SK-N-SH (cell line): ENCODE measurements at regions not wholly inside any gene's neighbourhood (a gene's known extent, or its start where the extent isn't known, plus 50 kb on each side); places are given as distances from the start of the nearest gene placed in this dataset.

Source experiments
- CTCF ChIA-PET: fragments of 300-600, 350-600 bp; formaldehyde crosslinking; extraction: SDS; loops from one replicate; lab custom pipeline; 2021; lab: Yijun Ruan, JAX
- POLR2A ChIA-PET: fragments of 350-600 bp; sonication (Branson Sonifier 250); formaldehyde crosslinking; extraction: SDS; loops from one replicate; lab custom pipeline; 2020; ENCODE audit warnings: antibody characterized with exemption, inconsistent platforms; lab: Yijun Ruan, JAX
- DNase-seq: peaks from one replicate; pipeline ENCODE4 v3.0.0; 2012
- H2AFZ ChIP-seq: fragments of 200-600 bp; sonication (generic); 2 replicates; pipeline ENCODE4 v1.8.1; 2016; ENCODE audit warnings: antibody characterized with exemption, mild to moderate bottlenecking, low read depth
- H3F3A ChIP-seq: fragments of 200-600 bp; sonication (generic); replicated peaks from 2 replicates; pipeline ENCODE3; 2016; ENCODE audit warnings: antibody characterized with exemption, mild to moderate bottlenecking; ENCODE audit not compliant: insufficient read depth
- H3K27ac ChIP-seq, 2 experiments: fragments of 200-500 bp in 1 of 2; fragments of 200-600 bp in 1 of 2; sonication (Bioruptor generic) in 1 of 2; sonication (generic), shearing (Covaris generic) in 1 of 2; 2 replicates each; pipeline versions ENCODE4 v1.5.1 to v1.6.1; 2014 to 2016; ENCODE audit warnings: low read depth in 2 of 2, inconsistent platforms in 1 of 2, low read length in 1 of 2, mild to moderate bottlenecking in 1 of 2, mixed read lengths in 1 of 2
- H3K27me3 ChIP-seq: fragments of 200-600 bp; sonication (generic), shearing (Covaris generic); 2 replicates; pipeline ENCODE4 v1.6.1; 2016; ENCODE audit warnings: mixed run types; ENCODE audit not compliant: insufficient read depth
- H3K36me3 ChIP-seq, 2 experiments: fragments of 200-500 bp in 1 of 2; fragments of 200-600 bp in 1 of 2; sonication (Bioruptor generic) in 1 of 2; sonication (generic) in 1 of 2; replicated peaks in 1 of 2; 2 replicates each; pipeline versions ENCODE3 to v1.5.1; 2014 to 2016; ENCODE audit warnings: low read length in 1 of 2, mild to moderate bottlenecking in 1 of 2; ENCODE audit not compliant: insufficient read depth in 2 of 2, control insufficient read depth in 1 of 2
- H3K4me1 ChIP-seq, 2 experiments: fragments of 200-500 bp in 1 of 2; fragments of 200-600 bp in 1 of 2; sonication (Bioruptor generic) in 1 of 2; sonication (generic), shearing (Covaris generic) in 1 of 2; 2 replicates each; pipeline versions ENCODE4 v1.5.1 to v1.6.1; 2014 to 2016; ENCODE audit warnings: low read depth in 1 of 2, low read length in 1 of 2, mixed run types in 1 of 2; ENCODE audit not compliant: insufficient read depth in 2 of 2, control insufficient read depth in 1 of 2
- H3K4me2 ChIP-seq: fragments of 200-600 bp; sonication (generic), shearing (Covaris generic); 2 replicates; pipeline ENCODE4 v1.6.1; 2017; ENCODE audit warnings: mixed run types
- H3K4me3 ChIP-seq, 2 experiments: fragments of 200-500 bp in 1 of 2; fragments of 200-600 bp in 1 of 2; sonication (Bioruptor generic) in 1 of 2; sonication (generic), shearing (Covaris generic) in 1 of 2; 2 replicates each; pipeline versions ENCODE4 v1.5.1 to v1.8.1; 2014 to 2016; ENCODE audit warnings: low read depth in 2 of 2, inconsistent platforms in 1 of 2, low read length in 1 of 2, mild to moderate bottlenecking in 1 of 2, mixed read lengths in 1 of 2, moderate library complexity in 1 of 2
- H3K79me2 ChIP-seq: fragments of 200-600 bp; sonication (generic); 2 replicates; pipeline ENCODE4 v1.8.1; 2017; ENCODE audit warnings: mild to moderate bottlenecking; ENCODE audit not compliant: insufficient read depth
- H3K9ac ChIP-seq: fragments of 200-600 bp; sonication (generic); 2 replicates; pipeline ENCODE4 v1.6.1; 2017; ENCODE audit warnings: mixed run types
- H3K9me2 ChIP-seq: fragments of 200-600 bp; sonication (generic); 2 replicates; pipeline ENCODE4 v1.6.1; 2017; ENCODE audit warnings: mixed run types
- H3K9me3 ChIP-seq: fragments of 200-600 bp; sonication (generic); 2 replicates; pipeline ENCODE4 v1.6.1; 2017; ENCODE audit warnings: mixed run types, mild to moderate bottlenecking, moderate library complexity
- H4K20me1 ChIP-seq: fragments of 200-600 bp; sonication (generic); 2 replicates; pipeline ENCODE4 v1.6.1; 2017; ENCODE audit warnings: mild to moderate bottlenecking, mixed run types; ENCODE audit not compliant: insufficient read depth
- CHD2 ChIP-seq: fragments of 150-350 bp; IDR thresholded peaks from 2 replicates; pipeline ENCODE4 v1.6.1; 2018; ENCODE audit warnings: low read length; ENCODE audit not compliant: partially characterized antibody
- ELF1 ChIP-seq: IDR thresholded peaks from 2 replicates; pipeline ENCODE4 v1.4.0; 2012
- EP300 ChIP-seq, 2 experiments: IDR thresholded peaks; 2 replicates each; pipeline versions ENCODE4 v1.4.0 to v1.6.1; 2012; ENCODE audit warnings: borderline replicate concordance in 1 of 2, low read depth in 1 of 2, low read length in 1 of 2
- EZH2phosphoT487 ChIP-seq: fragments of 200-600 bp; sonication (generic); IDR thresholded peaks from 2 replicates; pipeline ENCODE4 v1.6.1; 2017; ENCODE audit warnings: low read depth, mixed run types, mild to moderate bottlenecking, antibody characterized with exemption, moderate library complexity, borderline replicate concordance
- FOXJ3 ChIP-seq: sonication (generic); formaldehyde crosslinking; IDR thresholded peaks from 2 replicates; pipeline ENCODE4 v1.5.1; 2020; ENCODE audit warnings: mild to moderate bottlenecking, missing genetic modification reagents
- GABPA ChIP-seq: IDR thresholded peaks from 2 replicates; pipeline ENCODE4 v1.4.0; 2012; ENCODE audit warnings: low read depth, mild to moderate bottlenecking
- GATA2 ChIP-seq: sonication (generic); formaldehyde crosslinking; IDR thresholded peaks from 2 replicates; pipeline ENCODE4 v1.5.0; 2020; ENCODE audit warnings: mild to moderate bottlenecking, missing genetic modification reagents
- MEF2A ChIP-seq: IDR thresholded peaks from 2 replicates; pipeline ENCODE4 v1.4.0; 2012; ENCODE audit warnings: low read depth, borderline replicate concordance
- MXI1 ChIP-seq: IDR thresholded peaks from 2 replicates; pipeline ENCODE4 v1.6.1; 2012; ENCODE audit warnings: mild to moderate bottlenecking, low read depth, low read length, improper control_type of control experiment
- POLR2AphosphoS5 ChIP-seq: IDR thresholded peaks from 2 replicates; pipeline ENCODE4 v1.6.1; 2012; ENCODE audit warnings: low read depth, low read length
- RCOR1 ChIP-seq: fragments of 150-350 bp; IDR thresholded peaks from 2 replicates; pipeline ENCODE4 v1.6.1; 2017; ENCODE audit warnings: antibody characterized with exemption, low read length
- RFX5 ChIP-seq: IDR thresholded peaks from 2 replicates; pipeline ENCODE4 v1.6.1; 2012; ENCODE audit warnings: mild to moderate bottlenecking, improper control_type of control experiment, low read length
- SIN3A ChIP-seq: IDR thresholded peaks from 2 replicates; pipeline ENCODE4 v1.6.1; 2012; ENCODE audit warnings: low read depth, mild to moderate bottlenecking, low read length, moderate library complexity, borderline replicate concordance
- TAF1 ChIP-seq: IDR thresholded peaks from 2 replicates; pipeline ENCODE4 v1.6.1; 2012; ENCODE audit warnings: low read depth, mild to moderate bottlenecking, low read length, moderate library complexity, borderline replicate concordance
- WGBS: methylation state at CpG from one replicate; pipeline ENCODE4 v1.1.6; 2017; ENCODE audit warnings: low lambda C conversion rate; 5-methylcytosine and 5-hydroxymethylcytosine counted together
- TF ChIP-seq, protein P1 (sequence below): IDR thresholded peaks from 2 replicates; pipeline ENCODE4 v1.4.0; 2012; ENCODE audit warnings: low read depth
- TF ChIP-seq, protein P2 (sequence below): IDR thresholded peaks from 2 replicates; pipeline ENCODE4 v1.4.0; 2012; ENCODE audit warnings: low read depth, borderline replicate concordance
- TF ChIP-seq, protein P3 (sequence below): fragments of 200-600 bp; sonication (generic); IDR thresholded peaks from 2 replicates; pipeline ENCODE4 v1.6.1; 2017; ENCODE audit warnings: antibody characterized with exemption, mild to moderate bottlenecking, moderate library complexity
- TF ChIP-seq, protein P4 (sequence below): IDR thresholded peaks from 2 replicates; pipeline ENCODE4 v1.4.0; 2012; ENCODE audit warnings: low read depth, borderline replicate concordance

DNA sequence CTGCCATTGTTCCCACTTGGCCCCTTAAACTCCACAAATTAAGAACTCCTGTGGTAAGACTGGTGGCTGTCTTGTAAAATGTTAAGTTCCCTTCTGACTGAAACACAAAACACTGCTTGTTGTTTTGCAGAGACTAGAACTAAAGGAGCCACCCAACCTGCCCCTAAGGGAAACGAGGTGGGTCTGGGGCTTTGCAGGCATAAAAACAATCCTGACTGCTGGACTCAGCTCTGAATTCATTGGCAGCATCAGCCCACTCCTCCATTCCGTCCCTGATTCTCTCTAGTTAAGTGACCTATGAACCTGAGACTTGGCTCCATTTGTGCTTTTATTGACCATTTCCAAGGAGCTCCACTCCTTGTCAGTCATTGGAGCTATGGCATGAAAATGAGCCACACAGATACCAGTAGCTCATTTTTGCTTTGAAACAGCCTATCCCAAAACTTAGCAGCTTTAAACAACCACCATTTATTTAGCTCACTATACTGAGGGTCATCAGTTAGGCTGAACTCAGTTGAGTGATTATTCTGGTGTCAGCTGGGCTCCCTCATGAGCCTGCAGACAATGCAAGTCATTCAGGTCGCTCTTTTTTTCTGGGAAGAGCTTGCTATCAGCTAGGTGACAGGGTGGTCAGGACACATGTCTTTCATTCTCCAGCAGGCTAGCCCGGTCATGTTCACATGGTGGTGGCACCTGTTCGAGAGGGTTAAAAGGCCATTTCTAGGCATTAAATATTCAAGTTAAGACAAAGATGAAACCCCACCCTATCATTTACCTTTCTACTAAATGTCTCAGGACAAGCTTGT lies 175.1 kb upstream of the CTNNB1 start:
- Histone ChIP-seq H3K4me1 (peaks cover 0 to 12% of the 10 kb centered on the region in 2 experiments; a peak in 2 of 4 replicates), H3K4me2 (no peak overlapping the region), H3K27me3 (no peaks in the 10 kb centered on the region), H3K27ac (no peak overlapping the region), H3K9me3 (no peaks in the 10 kb centered on the region), H3K4me3 (no peak overlapping the region), H4K20me1 (no peaks in the 10 kb centered on the region), H3K79me2 (no peaks in the 10 kb centered on the region), H3F3A (no peaks in the 10 kb centered on the region), H3K9me2 (no peaks in the 10 kb centered on the region), H2AFZ (no peak overlapping the region), H3K36me3 (no peaks in the 10 kb centered on the region), H3K9ac (no peak overlapping the region)
- no peak for DNase-seq
- ChIA-PET POLR2A (no interaction called here), CTCF (interaction anchor here (1.1 to 1.7 kb wide), 4 partner anchors 11 to 440 kb away, joined by 3 to 5 read pairs (median 4); no protein-coding TSS in a partner anchor)
- TF ChIP-seq RCOR1 (no peak), EZH2phosphoT487 (no peak), GATA2 (no peak), TAF1 (no peak), GABPA (no peak), MXI1 (no peak), POLR2AphosphoS5 (no peak)
- TF ChIP-seq, protein P1, sequence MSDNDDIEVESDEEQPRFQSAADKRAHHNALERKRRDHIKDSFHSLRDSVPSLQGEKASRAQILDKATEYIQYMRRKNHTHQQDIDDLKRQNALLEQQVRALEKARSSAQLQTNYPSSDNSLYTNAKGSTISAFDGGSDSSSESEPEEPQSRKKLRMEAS = no peak
- WGBS = 30% methylated on average over 5 of the region's 5 CpGs

DNA sequence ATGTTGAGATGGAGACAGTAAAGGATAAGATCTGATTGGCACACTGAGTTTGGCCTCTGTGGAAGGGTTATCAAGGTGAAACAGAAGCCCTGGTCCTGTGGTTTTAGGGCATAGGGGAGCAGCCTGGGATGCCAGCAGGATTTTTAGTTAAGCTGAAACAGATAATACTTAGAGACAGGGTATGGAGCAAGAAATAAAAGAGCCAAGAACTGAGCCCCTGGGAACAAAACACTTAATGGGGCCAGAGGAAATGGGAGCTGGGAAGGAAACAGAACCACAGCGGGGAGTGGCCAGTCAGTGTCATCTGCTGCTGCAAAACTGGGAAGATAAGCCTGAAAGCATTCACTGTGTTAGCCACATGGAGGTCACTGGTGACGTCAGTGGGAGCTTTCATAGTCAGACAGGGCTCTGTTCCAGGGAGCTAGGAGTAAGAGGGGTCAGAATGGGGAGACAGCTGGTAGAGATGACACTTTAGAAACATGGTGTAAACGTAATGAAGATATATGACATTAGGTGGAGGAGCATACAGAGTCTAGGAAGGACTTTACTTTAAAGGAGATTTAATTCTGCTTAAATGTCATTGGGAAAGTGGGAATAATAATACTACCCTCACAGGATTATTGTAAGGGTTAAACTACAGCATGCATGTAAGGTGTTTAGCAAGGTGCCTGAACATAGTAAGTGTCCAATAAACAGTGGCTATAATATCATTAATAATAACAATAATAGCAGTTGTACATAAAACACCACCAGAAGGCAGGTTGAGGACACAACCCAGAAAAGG lies 172.7 kb upstream of the CTNNB1 start:
- H3F3A ChIP-seq = no peaks in the 10 kb centered on the region
- no peaks in the 10 kb centered on the region for H3K79me2 ChIP-seq
- peaks cover 0 to 18% of the 10 kb centered on the region in 2 experiments; a peak in 2 of 4 replicates for H3K4me1 ChIP-seq
- H3K9me3 ChIP-seq = no peaks in the 10 kb centered on the region
- ChIA-PET CTCF (no interaction called here), POLR2A (interaction anchor here (0.9 to 1.0 kb wide), 2 partner anchors 173 to 442 kb away, joined by 3 read pairs; partner anchors contain the start of gene CTNNB1)
- WGBS = 3% methylated on average over 3 of the region's 3 CpGs
- peak; percentile 70 for DNase-seq
- no peaks in the 10 kb centered on the region for H3K36me3 ChIP-seq
- H3K27me3 ChIP-seq = no peaks in the 10 kb centered on the region
- no peak overlapping the region for H3K9ac ChIP-seq
- H3K9me2 ChIP-seq = no peaks in the 10 kb centered on the region
- no peak overlapping the region for H3K4me3 ChIP-seq
- H3K4me2 ChIP-seq = no peak overlapping the region
- H3K27ac ChIP-seq = peak overlapping the region in 1 of 2 experiments; percentile 80; a peak in 2 of 4 replicates
- no peak overlapping the region for H2AFZ ChIP-seq
- no peaks in the 10 kb centered on the region for H4K20me1 ChIP-seq
- TF ChIP-seq, protein P1 = no peak
- TF ChIP-seq SIN3A (no peak), POLR2AphosphoS5 (no peak), MEF2A (no peak), ELF1 (no peak), MXI1 (peak; percentile 74; the same call in 1 of the 2 replicates), EP300 (IDR thresholded peaks at IDR 0.05; ENCODE audit: borderline replicate concordance in 1 of 2, low read depth in 1 of 2, low read length in 1 of 2) (peak in 1 of 2 experiments; percentile 65; a peak in 1 of 4 replicates), CHD2 (peak; percentile 40), FOXJ3 (no peak), RFX5 (peak; percentile 63; the same call in 1 of the 2 replicates), RCOR1 (no peak)
- TF ChIP-seq, protein P2, sequence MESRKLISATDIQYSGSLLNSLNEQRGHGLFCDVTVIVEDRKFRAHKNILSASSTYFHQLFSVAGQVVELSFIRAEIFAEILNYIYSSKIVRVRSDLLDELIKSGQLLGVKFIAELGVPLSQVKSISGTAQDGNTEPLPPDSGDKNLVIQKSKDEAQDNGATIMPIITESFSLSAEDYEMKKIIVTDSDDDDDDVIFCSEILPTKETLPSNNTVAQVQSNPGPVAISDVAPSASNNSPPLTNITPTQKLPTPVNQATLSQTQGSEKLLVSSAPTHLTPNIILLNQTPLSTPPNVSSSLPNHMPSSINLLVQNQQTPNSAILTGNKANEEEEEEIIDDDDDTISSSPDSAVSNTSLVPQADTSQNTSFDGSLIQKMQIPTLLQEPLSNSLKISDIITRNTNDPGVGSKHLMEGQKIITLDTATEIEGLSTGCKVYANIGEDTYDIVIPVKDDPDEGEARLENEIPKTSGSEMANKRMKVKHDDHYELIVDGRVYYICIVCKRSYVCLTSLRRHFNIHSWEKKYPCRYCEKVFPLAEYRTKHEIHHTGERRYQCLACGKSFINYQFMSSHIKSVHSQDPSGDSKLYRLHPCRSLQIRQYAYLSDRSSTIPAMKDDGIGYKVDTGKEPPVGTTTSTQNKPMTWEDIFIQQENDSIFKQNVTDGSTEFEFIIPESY = no peak
- TF ChIP-seq, protein P3, sequence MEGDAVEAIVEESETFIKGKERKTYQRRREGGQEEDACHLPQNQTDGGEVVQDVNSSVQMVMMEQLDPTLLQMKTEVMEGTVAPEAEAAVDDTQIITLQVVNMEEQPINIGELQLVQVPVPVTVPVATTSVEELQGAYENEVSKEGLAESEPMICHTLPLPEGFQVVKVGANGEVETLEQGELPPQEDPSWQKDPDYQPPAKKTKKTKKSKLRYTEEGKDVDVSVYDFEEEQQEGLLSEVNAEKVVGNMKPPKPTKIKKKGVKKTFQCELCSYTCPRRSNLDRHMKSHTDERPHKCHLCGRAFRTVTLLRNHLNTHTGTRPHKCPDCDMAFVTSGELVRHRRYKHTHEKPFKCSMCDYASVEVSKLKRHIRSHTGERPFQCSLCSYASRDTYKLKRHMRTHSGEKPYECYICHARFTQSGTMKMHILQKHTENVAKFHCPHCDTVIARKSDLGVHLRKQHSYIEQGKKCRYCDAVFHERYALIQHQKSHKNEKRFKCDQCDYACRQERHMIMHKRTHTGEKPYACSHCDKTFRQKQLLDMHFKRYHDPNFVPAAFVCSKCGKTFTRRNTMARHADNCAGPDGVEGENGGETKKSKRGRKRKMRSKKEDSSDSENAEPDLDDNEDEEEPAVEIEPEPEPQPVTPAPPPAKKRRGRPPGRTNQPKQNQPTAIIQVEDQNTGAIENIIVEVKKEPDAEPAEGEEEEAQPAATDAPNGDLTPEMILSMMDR = no peak
- TF ChIP-seq, protein P4, sequence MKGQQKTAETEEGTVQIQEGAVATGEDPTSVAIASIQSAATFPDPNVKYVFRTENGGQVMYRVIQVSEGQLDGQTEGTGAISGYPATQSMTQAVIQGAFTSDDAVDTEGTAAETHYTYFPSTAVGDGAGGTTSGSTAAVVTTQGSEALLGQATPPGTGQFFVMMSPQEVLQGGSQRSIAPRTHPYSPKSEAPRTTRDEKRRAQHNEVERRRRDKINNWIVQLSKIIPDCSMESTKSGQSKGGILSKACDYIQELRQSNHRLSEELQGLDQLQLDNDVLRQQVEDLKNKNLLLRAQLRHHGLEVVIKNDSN = no peak
